Mesodermal cell (in vitro differentiated cells): ENCODE measurements at regions not wholly inside any gene's neighbourhood (a gene's known extent, or its start where the extent isn't known, plus 50 kb on each side); places are given as distances from the start of the nearest gene placed in this dataset.

Source experiments
- H3K27ac ChIP-seq: 2 replicates; pipeline ENCODE4 v1.7.0; 2013; ENCODE audit warnings: mild to moderate bottlenecking, low read depth, low read length, moderate library complexity; ENCODE audit not compliant: severe bottlenecking
- H3K36me3 ChIP-seq: 2 replicates; pipeline ENCODE4 v1.7.1; 2013; ENCODE audit warnings: mild to moderate bottlenecking, low read length, moderate library complexity; ENCODE audit not compliant: control insufficient read depth, insufficient read depth
- H3K4me1 ChIP-seq: one replicate; pipeline ENCODE4 v1.7.1; 2013; ENCODE audit warnings: mild to moderate bottlenecking, low read length; ENCODE audit not compliant: insufficient read depth, control insufficient read depth, poor library complexity, severe bottlenecking
- H3K4me3 ChIP-seq: 2 replicates; pipeline ENCODE4 v1.7.0; 2013; ENCODE audit warnings: low read length, control low read depth, mild to moderate bottlenecking; ENCODE audit not compliant: insufficient read depth, poor library complexity, severe bottlenecking; ENCODE audit errors: extremely low read depth
- H3K9me3 ChIP-seq: 2 replicates; pipeline ENCODE4 v1.7.1; 2013; ENCODE audit warnings: mild to moderate bottlenecking, low read length, moderate library complexity; ENCODE audit not compliant: control insufficient read depth
- WGBS, 2 experiments: methylation state at CpG; one replicate each; pipeline ENCODE4 v1.1.5; 2013; ENCODE audit warnings: missing lambda C conversion rate in 2 of 2; ENCODE audit not compliant: insufficient coverage in 2 of 2; 5-methylcytosine and 5-hydroxymethylcytosine counted together

DNA sequence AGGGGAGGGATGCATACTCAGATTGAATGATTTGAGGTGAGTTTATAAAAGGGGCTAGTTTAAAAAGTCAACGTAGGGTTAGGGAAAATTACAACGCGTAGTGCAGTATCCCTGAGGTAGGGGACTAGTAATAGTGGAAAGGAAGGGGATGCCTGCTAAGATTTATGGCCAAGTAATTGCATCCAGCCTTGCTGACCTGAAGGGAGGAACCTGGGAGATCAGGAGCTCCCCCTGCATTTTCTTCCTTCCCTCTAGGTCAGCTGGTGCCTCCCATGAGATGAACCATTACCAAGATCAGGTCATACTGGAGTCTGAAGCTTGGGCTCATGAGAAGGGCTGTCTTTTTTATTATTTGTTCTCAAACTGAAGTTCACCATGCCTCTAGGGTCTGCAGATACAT, 606.6 kb downstream of the TMEM114 start:
- WGBS, 2 experiments = 87 to 96% methylated on average over 3 of the region's 3 CpGs
- no peaks in the 10 kb centered on the region for H3K36me3 ChIP-seq
- no peak overlapping the region for H3K4me3 ChIP-seq
- no peak overlapping the region for H3K27ac ChIP-seq
- no peaks in the 10 kb centered on the region for H3K9me3 ChIP-seq
- no peaks in the 10 kb centered on the region for H3K4me1 ChIP-seq

DNA sequence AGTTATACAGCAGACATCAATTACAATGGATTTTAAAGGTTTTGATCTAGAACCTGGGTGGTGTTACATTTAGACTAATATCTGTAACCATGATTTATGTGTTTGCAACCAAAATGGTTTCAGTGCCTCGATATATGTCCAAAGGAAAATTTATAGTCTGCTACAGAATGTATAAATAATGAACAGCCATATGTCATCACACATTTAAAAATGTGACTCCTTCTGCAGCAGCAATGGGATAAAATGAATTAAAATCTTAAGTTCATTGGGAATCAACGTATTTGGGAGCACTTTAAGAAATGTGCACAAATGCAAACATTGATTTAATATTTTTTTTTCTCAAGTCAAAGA, 610.2 kb downstream of the TMEM114 start:
- Histone ChIP-seq H3K4me1 (no peaks in the 10 kb centered on the region), H3K9me3 (no peaks in the 10 kb centered on the region), H3K27ac (no peak overlapping the region), H3K4me3 (no peak overlapping the region), H3K36me3 (no peaks in the 10 kb centered on the region)
- no CpG with 5 or more reads among the region's 2 CpGs for WGBS, 2 experiments

DNA sequence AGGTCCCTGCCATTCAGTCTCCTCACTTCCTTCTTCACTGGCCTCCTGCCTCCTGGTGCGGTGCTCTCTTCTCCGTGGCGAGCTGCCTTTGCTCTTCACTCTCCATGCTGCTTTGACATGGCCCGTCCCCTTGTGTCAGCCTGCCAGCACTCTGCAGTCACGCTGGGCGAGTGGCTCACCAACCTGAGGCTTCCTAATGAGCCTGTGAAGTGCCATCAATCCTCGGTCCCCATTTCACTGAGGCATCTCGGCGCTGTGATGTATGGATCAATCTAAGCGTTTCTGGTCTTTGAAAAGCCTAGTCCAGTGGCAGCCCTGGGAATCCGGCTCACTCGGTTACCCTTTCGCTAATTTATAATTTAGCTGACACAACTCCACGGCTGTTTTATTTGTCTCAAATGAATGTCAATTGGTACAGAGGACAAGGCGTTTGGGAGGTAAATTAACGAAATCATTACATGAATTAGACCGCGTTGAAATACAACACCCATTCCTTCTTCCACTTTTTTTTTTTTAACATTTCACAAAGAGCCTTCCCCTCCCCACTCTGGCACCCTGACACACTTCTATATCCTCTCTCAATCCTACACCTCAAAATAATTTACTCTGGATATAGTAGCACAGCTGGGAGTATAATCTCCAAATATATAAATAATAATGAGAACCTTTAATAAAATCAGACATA, 610.7 kb downstream of the TMEM114 start:
- Histone ChIP-seq H3K27ac (no peak overlapping the region), H3K9me3 (no peaks in the 10 kb centered on the region), H3K4me3 (no peak overlapping the region), H3K36me3 (no peaks in the 10 kb centered on the region), H3K4me1 (no peaks in the 10 kb centered on the region)
- 76 to 85% methylated on average over 14 to 17 of the region's 18 CpGs for WGBS, 2 experiments

- H3K4me3 ChIP-seq = no peak overlapping the region
- H3K27ac ChIP-seq = no peak overlapping the region
- no peaks in the 10 kb centered on the region for H3K9me3 ChIP-seq
- H3K36me3 ChIP-seq = no peaks in the 10 kb centered on the region
- no peaks in the 10 kb centered on the region for H3K4me1 ChIP-seq
Measured at GRCh38 chr16:7976563-7976962, 613.7 kb downstream of the TMEM114 start.

- no peak overlapping the region for H3K27ac ChIP-seq
- WGBS, 2 experiments = 83 to 100% methylated on average over 1 of the region's 5 CpGs
- no peaks in the 10 kb centered on the region for H3K9me3 ChIP-seq
- no peaks in the 10 kb centered on the region for H3K4me1 ChIP-seq
- no peaks in the 10 kb centered on the region for H3K36me3 ChIP-seq
- H3K4me3 ChIP-seq = no peak overlapping the region
Measured at GRCh38 chr16:7976125-7976524, 614.2 kb downstream of the TMEM114 start.

GRCh38 chr16:7967996-7968509, 622.3 kb downstream of the TMEM114 start:
- 81 to 100% methylated on average over 1 to 4 of the region's 4 CpGs for WGBS, 2 experiments
- no peaks in the 10 kb centered on the region for H3K36me3 ChIP-seq
- peak overlapping the region; percentile 4 for H3K27ac ChIP-seq
- peaks cover 13% of the 10 kb centered on the region for H3K4me1 ChIP-seq
- no peaks in the 10 kb centered on the region for H3K9me3 ChIP-seq
- H3K4me3 ChIP-seq = no peak overlapping the region

GRCh38 chr16:7964744-7965143, 625.6 kb downstream of the TMEM114 start:
- H3K27ac ChIP-seq = no peak overlapping the region
- 77 to 92% methylated on average over 3 to 4 of the region's 5 CpGs for WGBS, 2 experiments
- H3K36me3 ChIP-seq = no peaks in the 10 kb centered on the region
- no peak overlapping the region for H3K4me3 ChIP-seq
- peaks cover 13% of the 10 kb centered on the region for H3K4me1 ChIP-seq
- no peaks in the 10 kb centered on the region for H3K9me3 ChIP-seq

DNA sequence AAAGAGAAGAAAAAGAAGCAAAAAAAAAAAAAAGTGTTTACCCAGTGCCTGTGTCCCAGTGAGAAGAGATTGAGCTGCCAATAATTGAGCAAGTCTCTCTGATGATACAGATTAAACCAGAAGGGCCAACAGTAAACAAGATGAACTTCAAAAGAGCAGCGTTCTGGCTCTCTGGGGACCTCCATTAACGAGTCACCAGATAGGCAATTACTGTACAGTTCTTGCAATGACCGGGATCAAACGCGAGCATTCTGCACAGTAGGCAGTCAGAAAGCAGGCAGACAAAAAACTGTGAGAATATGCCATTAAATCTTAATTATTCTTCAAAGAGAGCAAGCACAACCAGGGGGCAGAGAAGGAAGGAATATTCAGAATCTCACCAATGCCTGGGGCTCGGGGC, 626.1 kb downstream of the TMEM114 start:
- H3K36me3 ChIP-seq = no peaks in the 10 kb centered on the region
- H3K4me1 ChIP-seq = peaks cover 13% of the 10 kb centered on the region
- 65 to 90% methylated on average over 2 to 5 of the region's 6 CpGs for WGBS, 2 experiments
- H3K27ac ChIP-seq = no peak overlapping the region
- no peaks in the 10 kb centered on the region for H3K9me3 ChIP-seq
- no peak overlapping the region for H3K4me3 ChIP-seq

DNA sequence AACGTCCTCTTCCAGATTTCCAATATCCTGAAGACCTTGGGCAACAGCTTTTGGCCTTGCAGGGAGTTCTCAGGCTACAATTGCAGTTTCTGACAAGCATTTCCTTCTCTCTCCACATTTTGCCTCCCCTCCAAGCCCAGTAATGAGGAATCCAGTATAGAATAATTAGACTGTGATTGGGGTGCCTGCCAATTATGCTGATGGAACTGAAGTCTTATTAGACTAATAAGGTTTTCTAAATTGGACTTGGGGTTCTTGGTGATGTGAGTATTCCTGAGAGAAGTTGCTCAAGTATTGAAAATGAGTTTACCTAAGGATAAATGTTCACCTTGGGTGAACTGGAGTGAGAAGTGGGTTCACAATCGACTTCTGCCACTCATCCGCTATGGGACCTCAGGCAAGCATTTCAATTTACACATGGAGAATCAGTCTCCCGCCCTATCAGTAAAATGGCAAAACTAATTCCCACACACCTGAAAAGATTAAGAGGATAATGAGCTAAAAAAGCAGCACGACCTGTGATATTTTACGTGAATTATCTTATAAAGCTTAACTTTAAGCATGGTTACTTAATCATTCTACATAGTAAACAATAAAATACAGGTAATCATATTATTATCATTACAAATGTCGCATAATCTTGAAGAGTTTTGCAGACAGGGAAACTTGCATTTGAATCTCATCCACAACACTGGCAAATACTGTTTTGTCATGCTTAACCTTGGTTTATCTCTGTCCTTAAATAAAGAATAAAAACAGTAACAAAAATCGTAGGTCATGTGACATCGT, 628.0 kb downstream of the TMEM114 start:
- Histone ChIP-seq H3K9me3 (no peaks in the 10 kb centered on the region), H3K36me3 (no peaks in the 10 kb centered on the region), H3K4me3 (no peak overlapping the region), H3K4me1 (peaks cover 2% of the 10 kb centered on the region), H3K27ac (no peak overlapping the region)
- 93 to 100% methylated on average over 2 to 4 of the region's 9 CpGs for WGBS, 2 experiments

DNA sequence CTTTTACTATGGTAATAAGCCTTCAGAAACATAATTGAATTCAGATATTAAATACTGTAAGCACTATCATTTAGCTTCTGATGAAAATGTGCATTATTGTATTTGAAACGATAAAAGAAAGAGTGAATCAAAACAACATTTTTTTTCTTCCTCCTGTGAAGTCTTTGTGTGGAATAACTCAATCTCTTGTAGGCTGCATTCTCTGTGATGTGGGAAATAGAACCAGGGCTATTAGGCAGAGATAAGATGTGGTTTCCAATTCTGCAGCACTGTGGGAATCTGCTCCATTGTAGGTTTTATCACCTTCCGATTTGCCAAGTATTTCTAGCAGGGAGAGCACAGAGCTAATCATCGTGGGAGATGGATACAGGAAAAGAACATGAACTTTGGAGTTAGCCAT, 624.5 kb downstream of the RBFOX1 start:
- Histone ChIP-seq H3K9me3 (no peaks in the 10 kb centered on the region), H3K4me3 (no peak overlapping the region), H3K27ac (no peak overlapping the region), H3K36me3 (no peaks in the 10 kb centered on the region), H3K4me1 (no peaks in the 10 kb centered on the region)
- 63% methylated on average over 2 of the region's 3 CpGs; no CpG with 5 or more reads in 1 of the 2 experiments for WGBS, 2 experiments

GRCh38 chr16:7953360-7953759, 620.7 kb downstream of the RBFOX1 start:
- Histone ChIP-seq H3K4me1 (no peaks in the 10 kb centered on the region), H3K27ac (no peak overlapping the region), H3K36me3 (no peaks in the 10 kb centered on the region), H3K4me3 (no peak overlapping the region), H3K9me3 (no peaks in the 10 kb centered on the region)
- 50% methylated on average over 1 of the region's 1 CpG; no CpG with 5 or more reads in 1 of the 2 experiments for WGBS, 2 experiments
